ENCODE measurements at regions not wholly inside any gene's neighbourhood (a gene's known extent, or its start where the extent isn't known, plus 50 kb on each side); places are given as distances from the start of the nearest gene placed in this dataset.

GRCh38 chr5:67259548-67260215, 63.1 kb upstream of the CD180 start:
- Mint-ChIP-seq H3K27me3 (no peaks in the 10 kb centered on the region), H3K27ac (no peak overlapping the region), H3K9me3 (no peaks in the 10 kb centered on the region), H3K36me3 (ENCODE audit: low read depth) (no peaks in the 10 kb centered on the region), H3K4me1 (ENCODE audit: low read depth) (no peaks in the 10 kb centered on the region), H3K4me3 (no peak overlapping the region)
- TF ChIP-seq CTCF (IDR thresholded peaks at IDR 0.05) = no peak
- intact Hi-C loops (cut with micrococcal nuclease) = no loop called here
- POLR2A ChIA-PET = no interaction called here
- CTCF ChIA-PET = no interaction called here
- ATAC-seq = no peak
- DNase-seq = no peak

- intact Hi-C loops (cut with micrococcal nuclease) = no loop called here
- no peaks in the 10 kb centered on the region for H3K36me3 Mint-ChIP-seq (ENCODE audit: low read depth)
- POLR2A ChIA-PET = no interaction called here
- no peak for DNase-seq
- no peak overlapping the region for H3K4me3 Mint-ChIP-seq
- H3K27ac Mint-ChIP-seq = no peak overlapping the region
- CTCF ChIA-PET = interaction anchor here (0.6 kb wide), 1 partner anchor 20 kb away, joined by 3 read pairs; no protein-coding TSS in a partner anchor
- no peak for ATAC-seq
- no peaks in the 10 kb centered on the region for H3K4me1 Mint-ChIP-seq (ENCODE audit: low read depth)
- H3K9me3 Mint-ChIP-seq = peaks cover 2% of the 10 kb centered on the region
- no peak for TF ChIP-seq CTCF (IDR thresholded peaks at IDR 0.05)
- H3K27me3 Mint-ChIP-seq = no peaks in the 10 kb centered on the region
Measured at GRCh38 chr5:67257500-67257899, 60.9 kb upstream of the CD180 start.

GRCh38 chr5:67257077-67257476, 60.5 kb upstream of the CD180 start:
- H3K4me1 Mint-ChIP-seq (ENCODE audit: low read depth) = no peaks in the 10 kb centered on the region
- no peak for TF ChIP-seq CTCF (IDR thresholded peaks at IDR 0.05)
- no peak overlapping the region for H3K27ac Mint-ChIP-seq
- H3K4me3 Mint-ChIP-seq = no peak overlapping the region
- intact Hi-C loops (cut with micrococcal nuclease) = no loop called here
- POLR2A ChIA-PET = no interaction called here
- H3K9me3 Mint-ChIP-seq = peaks cover 2% of the 10 kb centered on the region
- DNase-seq (no peak), ATAC-seq (no peak)
- H3K27me3 Mint-ChIP-seq = no peaks in the 10 kb centered on the region
- no peaks in the 10 kb centered on the region for H3K36me3 Mint-ChIP-seq (ENCODE audit: low read depth)
- CTCF ChIA-PET = no interaction called here

- CTCF ChIA-PET = interaction anchor here (1.3 kb wide), 1 partner anchor 9 kb away, joined by 4 read pairs; no protein-coding TSS in a partner anchor
- Mint-ChIP-seq H3K27me3 (no peaks in the 10 kb centered on the region), H3K27ac (no peak overlapping the region), H3K9me3 (peaks cover 2% of the 10 kb centered on the region), H3K4me3 (no peak overlapping the region), H3K4me1 (ENCODE audit: low read depth) (no peaks in the 10 kb centered on the region), H3K36me3 (ENCODE audit: low read depth) (no peaks in the 10 kb centered on the region)
- ATAC-seq (no peak), DNase-seq (no peak)
- POLR2A ChIA-PET = interaction anchor here (0.5 kb wide), 1 partner anchor 667 kb away, joined by 4 read pairs; no protein-coding TSS in a partner anchor
- intact Hi-C loops (cut with micrococcal nuclease) = no loop called here
- no peak for TF ChIP-seq CTCF (IDR thresholded peaks at IDR 0.05)
Measured at GRCh38 chr5:67255881-67256280, 59.3 kb upstream of the CD180 start.

GRCh38 chr5:67253911-67254310, 57.3 kb upstream of the CD180 start:
- Mint-ChIP-seq H3K4me1 (ENCODE audit: low read depth) (no peaks in the 10 kb centered on the region), H3K27ac (no peak overlapping the region), H3K27me3 (no peaks in the 10 kb centered on the region), H3K36me3 (ENCODE audit: low read depth) (no peaks in the 10 kb centered on the region), H3K4me3 (no peak overlapping the region), H3K9me3 (peaks cover 2% of the 10 kb centered on the region)
- no peak for ATAC-seq
- ChIA-PET CTCF (interaction anchor here (0.6 kb wide), 1 partner anchor 276 kb away, joined by 4 read pairs; no protein-coding TSS in a partner anchor), POLR2A (no interaction called here)
- DNase-seq = no peak
- no peak for TF ChIP-seq CTCF (IDR thresholded peaks at IDR 0.05)
- intact Hi-C loops (cut with micrococcal nuclease) = no loop called here
